ENCODE measurements at regions not wholly inside any gene's neighbourhood (a gene's known extent, or its start where the extent isn't known, plus 50 kb on each side); places are given as distances from the start of the nearest gene placed in this dataset.

DNA sequence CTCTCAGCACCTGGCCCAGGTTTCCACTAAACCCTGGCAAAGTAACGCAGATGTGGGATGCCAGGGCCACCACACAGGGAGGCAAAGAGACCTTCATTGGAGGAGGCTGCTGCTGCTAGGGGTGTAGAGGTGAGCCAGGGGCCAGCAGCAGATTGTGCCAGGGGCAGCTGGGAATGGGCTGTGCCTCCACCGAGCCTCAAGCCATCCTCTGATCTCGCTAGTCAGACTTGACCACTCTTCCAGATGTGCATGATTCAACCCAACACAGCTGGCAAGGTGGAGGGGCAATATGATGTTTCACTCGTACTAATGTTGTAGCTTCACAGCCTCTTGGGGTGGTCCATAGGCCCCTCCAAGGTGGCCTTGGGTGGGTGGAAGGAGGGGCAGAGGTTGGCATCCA is 73.0 kb upstream of the MRPS6 start:
- TF ChIP-seq, protein P1, sequence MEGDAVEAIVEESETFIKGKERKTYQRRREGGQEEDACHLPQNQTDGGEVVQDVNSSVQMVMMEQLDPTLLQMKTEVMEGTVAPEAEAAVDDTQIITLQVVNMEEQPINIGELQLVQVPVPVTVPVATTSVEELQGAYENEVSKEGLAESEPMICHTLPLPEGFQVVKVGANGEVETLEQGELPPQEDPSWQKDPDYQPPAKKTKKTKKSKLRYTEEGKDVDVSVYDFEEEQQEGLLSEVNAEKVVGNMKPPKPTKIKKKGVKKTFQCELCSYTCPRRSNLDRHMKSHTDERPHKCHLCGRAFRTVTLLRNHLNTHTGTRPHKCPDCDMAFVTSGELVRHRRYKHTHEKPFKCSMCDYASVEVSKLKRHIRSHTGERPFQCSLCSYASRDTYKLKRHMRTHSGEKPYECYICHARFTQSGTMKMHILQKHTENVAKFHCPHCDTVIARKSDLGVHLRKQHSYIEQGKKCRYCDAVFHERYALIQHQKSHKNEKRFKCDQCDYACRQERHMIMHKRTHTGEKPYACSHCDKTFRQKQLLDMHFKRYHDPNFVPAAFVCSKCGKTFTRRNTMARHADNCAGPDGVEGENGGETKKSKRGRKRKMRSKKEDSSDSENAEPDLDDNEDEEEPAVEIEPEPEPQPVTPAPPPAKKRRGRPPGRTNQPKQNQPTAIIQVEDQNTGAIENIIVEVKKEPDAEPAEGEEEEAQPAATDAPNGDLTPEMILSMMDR (conservative IDR thresholded peaks at IDR 0.05; ENCODE audit: low read length): no peak
- no peak for TF ChIP-seq EZH2phosphoT487 (IDR thresholded peaks at IDR 0.05; ENCODE audit: borderline replicate concordance)

Data from Loucy (cell line).